Activated naive CD4-positive, alpha-beta T cell treated with Interleukin-2 at 50 U/mL for 16 hours (primary cell): ENCODE measurements at regions not wholly inside any gene's neighbourhood (a gene's known extent, or its start where the extent isn't known, plus 50 kb on each side); places are given as distances from the start of the nearest gene placed in this dataset.
A peak's percentile ranks its signal among the peaks of the same experiment; 100 is the strongest.
"Not testable (repeated sequence)": the region's sequence is repeated elsewhere in the genome, so short reads cannot be mapped to it uniquely, and the experiment has no call there.

Experiments used
- DNase-seq: peaks from one replicate; pipeline ENCODE4 v3.0.0-alpha.2; 2020

DNA sequence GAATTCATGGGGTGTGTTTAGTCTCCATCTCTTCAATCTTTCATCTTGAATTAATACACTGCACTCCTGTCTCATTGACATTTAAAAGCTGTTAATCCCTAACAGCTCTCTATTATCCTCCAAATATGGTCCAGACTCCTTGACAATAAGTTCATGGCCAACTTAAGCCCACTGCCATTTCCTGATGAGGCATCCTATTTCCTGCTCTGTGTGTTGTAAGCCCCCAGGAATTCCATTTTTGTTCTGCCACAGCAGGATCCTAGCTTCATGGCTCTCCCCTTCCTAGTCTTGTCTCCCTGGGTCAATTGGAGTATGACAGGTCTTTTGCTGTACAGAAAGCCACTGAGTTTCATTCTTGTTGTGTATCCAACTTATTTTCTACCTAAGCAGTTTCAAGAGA, 218.8 kb downstream of the OTUD1 start:
- DNase-seq, result no peak

DNA sequence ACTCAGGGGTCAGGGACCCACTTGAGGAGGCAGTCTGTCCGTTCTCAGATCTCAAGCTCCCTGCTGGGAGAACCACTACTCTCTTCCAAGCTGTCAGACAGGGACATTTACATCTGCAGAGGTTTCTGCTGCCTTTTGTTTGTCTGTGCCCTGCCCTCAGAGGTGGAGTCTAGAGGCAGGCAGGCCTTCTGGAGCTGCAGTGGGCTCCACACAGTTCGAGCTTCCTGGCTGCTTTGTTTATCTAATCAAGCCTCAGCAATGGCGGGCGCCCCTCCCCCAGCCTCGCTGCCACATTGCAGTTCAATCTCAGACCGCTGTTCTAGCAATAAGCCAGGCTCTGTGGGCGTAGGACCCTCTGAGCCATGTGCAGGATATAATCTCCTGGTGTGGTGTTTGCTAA, 233.0 kb downstream of the OTUD1 start:
- not testable (repeated sequence) for DNase-seq

DNA sequence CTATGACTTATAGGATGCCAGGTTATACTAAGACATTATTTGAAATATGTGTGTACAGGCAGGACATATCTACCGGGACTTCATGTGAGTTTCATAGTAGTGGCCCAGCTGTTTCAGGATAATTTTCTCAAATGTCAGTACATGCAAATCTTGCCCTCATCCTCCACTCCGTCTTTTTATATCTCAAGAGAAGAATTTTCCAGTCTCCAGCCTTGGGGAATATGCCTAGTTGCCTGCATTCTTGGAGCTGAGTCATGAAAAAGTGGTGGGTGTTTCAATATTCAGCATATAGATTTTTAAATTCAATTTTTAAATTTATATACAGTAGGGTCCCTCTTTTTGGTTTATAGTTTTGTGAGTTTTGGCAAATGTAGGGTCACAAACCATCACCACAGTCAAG, 236.7 kb downstream of the OTUD1 start:
- DNase-seq, result no peak

DNA sequence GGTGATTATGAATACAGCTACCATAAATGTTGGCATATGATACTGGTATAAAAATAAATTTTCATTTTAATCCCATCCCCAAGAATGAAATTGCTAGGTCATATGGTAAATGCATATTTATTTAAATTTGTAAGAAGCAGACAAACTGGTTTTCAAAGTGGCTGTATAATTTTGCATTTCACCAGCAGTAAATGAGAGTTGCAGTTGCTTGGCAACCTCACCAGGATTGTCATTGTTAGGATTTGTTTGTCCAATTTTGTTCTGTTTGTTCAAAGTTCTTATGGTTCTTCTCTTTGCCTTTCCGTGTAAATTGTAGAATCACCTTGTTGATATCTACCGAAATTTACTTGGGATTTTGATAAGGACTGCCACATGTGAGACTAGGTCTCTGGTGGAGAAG, 237.4 kb downstream of the OTUD1 start:
- no peak for DNase-seq

DNA sequence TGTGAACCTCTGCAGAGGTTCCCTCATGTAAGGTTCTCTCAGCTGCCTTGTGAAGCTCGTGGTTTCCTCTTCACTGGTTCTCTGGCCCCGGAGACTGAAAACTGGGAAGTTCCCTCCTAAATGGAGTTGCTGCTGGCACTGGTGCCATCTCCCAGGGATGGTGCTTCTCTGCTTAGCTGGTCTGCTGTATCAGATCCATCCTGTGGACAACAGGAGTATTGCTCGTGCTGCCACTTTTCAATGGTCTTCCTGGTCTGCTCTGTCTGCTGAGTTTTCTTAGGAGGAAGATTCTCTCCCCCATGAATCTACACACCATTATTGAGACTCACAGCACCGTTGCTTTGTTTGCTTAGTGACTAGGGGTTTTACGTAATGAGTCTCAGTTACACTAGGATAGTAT, 247.8 kb downstream of the OTUD1 start:
- DNase-seq, result no peak

DNA sequence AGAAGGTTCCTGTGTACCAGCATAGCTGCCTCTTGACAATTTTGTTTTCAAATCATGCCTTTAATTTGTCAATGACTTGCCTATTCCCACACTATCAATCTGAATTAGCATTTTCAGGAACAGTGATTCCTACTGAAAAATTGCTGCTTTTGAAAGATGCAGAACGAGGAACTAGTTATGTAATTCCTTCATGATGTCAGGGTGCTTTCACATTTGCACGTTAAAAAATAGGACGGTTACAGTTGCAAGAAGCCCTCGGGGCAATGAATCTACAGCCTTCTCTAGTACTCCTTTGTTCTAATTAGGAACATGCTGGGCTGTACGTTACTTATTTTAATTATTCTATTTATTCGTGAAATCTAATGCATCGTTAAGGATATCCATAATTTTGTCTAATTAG, 253.9 kb downstream of the OTUD1 start:
- DNase-seq, result no peak

DNA sequence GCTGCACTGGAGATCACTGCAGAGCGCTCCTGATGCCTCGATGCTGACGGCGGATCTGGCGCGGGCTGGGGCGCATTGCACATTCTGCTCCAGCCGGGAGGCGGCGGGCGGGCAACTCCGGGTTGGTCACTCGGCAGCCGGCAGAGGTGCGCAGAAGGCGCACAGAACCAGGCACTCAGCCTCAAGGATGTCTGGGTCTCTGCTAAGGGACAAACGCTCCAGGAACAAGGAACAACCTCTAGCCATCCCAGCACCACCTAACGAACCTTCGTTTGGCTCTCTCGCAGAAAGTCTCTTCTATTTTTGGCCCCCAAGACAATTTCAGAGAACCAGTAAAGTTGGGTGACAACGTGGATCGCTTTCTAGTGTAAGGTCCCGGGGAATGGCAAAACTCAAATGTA, 254.6 kb downstream of the OTUD1 start:
- no peak for DNase-seq

DNA sequence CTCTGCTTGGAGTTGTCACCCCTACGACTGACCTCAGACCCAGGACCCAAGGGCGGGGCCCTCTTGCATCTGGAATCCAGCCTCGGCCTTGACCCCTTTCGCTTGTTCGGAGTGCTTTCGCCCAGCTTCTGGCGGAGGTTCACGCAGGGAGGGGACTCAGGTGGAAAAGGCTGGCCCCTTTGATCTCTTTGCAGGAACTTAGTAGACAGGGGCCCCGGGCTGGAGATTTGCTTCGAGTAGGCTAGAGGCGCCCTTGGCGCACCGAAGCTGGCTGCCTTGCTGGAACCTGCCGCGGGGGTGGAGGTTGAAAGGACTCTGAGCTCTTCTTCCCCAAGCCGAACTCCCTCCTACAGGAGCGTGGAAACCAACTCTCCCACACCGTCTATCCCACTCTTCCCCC, 255.1 kb downstream of the OTUD1 start:
- no peak for DNase-seq

DNA sequence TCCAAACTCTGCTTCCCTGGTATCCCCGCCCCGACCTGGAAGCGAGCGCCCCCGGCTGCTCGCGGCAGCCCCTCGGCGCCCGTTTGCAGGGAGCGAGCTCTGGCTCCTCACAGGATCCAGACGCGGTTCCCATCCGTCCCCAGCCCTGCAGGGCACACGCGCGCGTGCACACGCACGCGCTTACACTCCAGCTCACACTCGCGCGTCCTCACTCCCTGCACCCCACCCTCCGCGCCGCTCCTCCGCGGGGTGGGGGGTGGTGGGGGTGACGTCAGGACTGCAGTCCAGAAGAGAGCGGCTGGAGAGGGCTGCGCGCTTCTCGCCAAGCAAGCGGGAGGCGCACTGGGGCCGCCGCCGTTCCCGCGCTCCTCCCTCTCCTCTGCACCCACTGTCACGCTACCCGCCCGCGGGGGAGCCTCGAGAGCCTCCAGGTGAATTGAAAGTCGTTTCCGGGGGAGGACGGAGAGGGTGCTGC, 255.6 kb downstream of the OTUD1 start:
- DNase-seq, result no peak

DNA sequence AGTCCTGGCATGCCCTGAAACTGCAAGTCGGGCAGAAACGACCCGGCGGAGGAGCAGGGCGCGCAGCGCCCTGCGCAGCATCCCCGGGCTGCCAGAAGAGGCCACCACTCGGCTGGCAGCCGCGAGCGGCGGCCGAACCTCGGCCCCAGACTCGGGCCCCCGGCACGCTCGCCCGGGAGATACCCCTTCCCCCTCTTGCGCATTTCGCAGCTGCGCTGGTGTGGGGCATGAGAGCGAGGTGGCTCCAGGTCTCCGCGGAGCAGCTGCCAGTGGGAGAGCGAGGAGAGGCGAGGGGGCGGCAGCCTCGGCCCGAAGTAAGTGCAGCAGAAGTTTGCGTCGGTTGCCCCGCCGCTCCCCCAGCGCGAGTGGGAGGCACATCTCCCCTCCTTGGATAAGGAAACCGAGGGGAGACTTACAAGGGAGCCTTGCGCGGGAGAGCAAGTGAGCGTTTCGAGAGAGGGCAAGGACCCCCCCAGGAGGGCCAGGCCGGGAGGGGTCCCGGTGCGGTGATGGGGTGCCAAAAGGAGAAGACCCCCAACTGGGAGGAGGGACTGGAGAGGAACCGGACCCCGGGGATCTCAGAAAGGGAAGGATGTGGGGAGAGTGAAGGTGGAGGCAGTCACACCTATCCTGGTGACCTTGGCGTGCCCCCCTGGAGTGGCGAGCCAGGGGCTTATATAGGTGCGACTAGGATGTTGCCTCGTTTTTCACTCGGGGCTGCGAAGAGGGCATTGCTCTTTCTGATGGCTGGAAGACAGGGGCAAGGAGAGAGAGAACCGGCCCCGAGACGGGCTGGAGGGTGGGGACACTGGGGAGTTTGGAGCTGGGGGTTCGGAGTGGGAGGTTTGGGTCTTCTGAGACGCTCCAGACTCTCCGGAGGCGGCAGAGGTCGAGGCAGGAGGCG, 256.3 kb downstream of the OTUD1 start:
- no peak for DNase-seq

DNA sequence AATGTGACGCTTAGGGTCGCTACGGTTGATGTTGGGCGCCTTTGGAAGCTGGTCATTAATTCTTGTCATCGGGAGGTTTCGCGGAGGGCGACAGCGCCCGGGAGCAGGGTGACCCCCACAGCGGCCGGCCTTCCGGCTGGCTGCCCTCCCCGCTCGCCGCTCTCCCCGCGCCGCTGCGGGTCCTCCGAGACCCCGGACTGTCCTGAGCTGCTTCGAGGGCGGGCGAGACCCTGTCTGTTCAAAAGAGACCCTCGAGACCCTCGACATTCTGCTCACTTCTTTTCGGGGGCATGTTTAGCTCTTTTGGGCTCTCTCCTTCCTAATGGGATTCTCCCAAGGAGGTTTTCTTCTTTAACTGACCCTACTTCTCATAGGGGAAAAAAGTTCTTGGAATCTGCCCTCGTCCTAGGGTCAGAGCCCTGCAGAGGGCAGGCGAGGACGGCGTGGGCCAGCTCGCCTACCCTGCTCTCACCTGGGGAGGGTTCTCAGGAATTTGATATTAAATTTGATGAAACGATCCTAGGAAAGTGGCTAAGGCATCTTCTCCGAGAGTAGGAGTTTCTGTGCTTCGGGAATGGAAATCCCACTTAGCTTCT, 257.0 kb downstream of the OTUD1 start:
- no peak for DNase-seq

DNA sequence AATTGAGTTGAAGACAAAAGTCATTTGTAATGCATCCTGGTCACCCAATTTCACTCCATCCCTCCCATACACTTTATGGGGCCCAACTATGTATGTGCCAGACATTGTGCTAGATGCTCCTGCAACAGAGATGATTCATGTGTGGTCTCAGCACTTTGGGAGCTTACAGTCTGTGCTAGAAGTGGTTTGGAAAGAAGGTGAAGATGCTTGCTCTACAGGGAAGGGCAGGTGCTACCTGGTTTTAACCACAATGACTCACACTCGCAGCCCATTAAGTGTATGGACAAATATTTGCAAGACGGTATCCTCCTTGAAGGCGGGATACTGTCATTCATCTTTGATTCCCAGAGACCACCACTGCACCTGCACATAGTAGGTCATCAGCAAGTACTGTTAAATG, 257.6 kb downstream of the OTUD1 start:
- DNase-seq, result no peak

DNA sequence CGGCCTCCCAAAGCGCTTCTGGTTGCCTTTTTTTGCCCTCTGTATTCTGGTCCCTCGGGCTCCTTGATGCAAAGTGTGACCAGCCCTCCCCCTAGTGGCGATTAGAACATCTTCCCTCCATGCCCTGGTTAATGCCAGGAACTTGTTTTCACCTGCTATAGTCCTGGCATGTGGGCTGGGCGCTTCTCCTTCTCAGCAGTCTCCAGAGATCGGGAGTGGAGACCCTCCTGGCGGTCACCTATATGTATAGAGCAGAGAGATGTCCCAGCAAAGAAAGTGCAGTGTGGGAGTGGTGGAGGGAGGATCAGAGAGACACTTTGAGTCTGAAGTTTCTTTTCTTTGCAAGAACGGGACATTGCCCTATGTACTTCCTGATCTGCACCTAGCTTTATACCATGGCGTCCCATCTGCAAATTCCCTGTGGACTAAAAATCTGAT, 264.1 kb downstream of the OTUD1 start:
- peak; percentile 39 for DNase-seq

DNA sequence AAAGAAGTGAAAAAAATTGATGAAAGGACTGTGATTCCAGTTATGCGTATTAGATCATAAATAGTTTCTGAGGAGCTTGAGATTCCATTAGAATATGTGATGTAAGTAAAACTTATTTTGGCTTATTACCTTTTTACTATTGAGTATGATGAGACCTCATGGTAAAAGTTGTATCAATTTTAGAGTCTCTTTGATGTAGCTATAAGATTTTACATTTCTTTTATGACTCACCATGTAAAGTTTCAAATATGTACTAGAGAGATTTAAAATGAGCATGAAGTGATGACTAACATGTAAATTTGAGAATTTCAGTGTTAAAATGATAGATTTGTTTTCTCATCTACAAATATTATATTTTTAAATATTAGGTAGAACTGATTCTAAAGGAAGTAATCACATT, 276.5 kb downstream of the OTUD1 start:
- DNase-seq, result no peak

DNA sequence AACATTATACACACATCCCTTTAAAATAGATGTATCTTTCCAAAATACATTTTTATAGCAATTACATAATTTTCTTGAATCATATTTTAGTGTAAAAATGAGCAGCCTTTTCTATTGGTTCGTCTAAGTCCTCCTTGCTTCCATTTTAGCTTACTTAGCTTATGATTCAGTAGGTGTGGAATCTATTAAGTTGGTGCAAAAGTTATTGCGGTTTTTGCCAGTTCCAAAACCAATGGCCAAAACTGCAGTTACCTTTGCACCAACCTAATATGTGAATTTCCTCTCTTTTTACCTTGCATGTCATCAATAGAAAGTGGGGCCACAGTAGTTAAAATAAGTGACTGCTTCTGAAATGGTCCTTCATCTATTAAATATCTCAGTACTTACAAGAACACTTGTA, 279.0 kb downstream of the OTUD1 start:
- no peak for DNase-seq

DNA sequence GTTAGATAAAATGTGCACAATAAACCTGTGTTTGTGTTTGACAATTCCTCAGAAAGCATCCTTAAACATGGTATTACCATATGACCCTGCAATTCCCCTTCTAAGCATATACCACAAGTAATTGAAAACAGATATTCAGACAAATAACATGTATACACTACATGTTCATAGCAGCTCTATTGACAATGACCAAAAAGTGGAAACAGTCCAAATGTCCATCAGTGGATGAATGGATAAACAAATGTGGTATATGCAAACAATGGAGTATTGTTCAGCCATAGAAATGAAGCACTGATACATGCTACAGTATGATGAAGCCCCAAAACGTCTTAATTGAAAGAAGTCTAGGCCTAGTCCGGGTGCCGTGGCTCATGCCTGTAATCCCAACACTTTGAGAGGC, 280.1 kb downstream of the OTUD1 start:
- DNase-seq, result no peak

DNA sequence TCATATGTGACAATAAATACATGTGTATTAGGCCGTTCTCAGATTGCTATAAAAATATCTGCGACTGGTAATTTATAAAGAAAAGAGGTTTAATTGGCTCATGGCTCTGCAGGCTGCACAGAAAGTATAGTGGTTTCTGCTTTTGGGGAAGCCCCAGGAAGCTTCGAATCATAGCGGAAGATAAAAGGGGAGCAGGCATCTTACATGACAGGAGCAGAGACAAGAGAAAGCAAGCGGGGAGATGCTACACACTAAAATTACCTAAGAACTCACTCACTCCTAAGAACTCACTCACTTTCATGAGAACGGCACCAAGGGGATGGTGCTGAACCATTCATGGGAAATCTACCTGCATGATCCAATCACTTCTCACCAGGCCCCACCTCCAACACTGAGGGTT, 284.9 kb downstream of the OTUD1 start:
- DNase-seq, result no peak

DNA sequence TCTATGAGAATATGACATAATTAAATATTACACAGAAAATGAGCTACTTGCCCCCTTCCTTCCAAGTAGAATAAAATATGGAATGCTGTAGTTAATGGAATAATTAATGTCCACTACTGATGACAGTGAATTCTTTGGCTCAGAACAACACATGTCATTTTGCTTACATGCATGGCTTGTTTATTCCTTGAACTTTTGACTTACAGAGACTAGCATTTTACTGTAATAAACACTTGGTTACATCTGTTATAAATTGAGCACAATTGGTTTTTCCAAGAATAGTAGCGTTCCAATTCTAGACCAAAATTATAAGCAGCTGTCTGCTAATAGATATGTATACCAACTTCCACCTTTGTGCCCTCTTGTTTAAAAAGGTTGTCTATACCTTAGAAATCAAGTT, 286.7 kb downstream of the OTUD1 start:
- DNase-seq, result no peak

DNA sequence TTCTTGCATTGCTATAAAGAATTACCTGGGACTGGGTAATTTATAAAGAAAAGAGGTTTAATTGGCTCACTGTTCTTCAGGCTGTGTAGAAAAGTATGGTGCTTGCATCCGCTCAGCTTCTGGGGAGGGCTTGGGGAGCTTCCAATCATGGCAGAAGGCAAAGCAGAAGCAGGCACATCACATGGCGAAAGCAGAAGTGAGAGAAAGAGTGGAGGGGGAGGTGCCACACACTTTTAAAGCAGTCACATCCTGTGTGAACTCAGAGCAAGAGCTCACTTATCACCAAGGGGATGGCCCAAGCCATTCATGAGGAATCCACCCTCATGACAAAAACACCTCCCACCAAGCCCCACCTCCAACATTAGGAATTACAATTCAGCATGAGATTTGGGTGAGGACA, 303.5 kb downstream of the OTUD1 start:
- DNase-seq, result no peak

DNA sequence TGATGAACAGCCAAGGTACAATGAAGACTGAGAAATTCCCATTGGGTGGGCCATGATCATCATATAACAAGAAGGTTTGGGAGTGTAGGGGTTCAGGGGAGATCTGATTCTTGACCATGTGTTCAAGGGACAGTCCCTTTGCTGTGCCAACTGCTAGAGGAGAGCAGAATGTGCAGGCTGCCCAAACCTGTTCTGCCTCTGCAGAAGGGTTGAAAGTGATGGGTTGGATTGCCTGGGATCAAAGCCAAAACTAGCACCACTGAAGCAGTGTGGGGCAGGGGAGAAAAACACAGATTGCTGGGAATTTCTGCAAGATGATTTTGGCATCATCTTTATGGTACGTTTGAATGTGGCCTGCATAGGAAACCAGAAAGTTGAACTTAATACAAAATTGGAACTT, 303.9 kb downstream of the OTUD1 start:
- no peak for DNase-seq

DNA sequence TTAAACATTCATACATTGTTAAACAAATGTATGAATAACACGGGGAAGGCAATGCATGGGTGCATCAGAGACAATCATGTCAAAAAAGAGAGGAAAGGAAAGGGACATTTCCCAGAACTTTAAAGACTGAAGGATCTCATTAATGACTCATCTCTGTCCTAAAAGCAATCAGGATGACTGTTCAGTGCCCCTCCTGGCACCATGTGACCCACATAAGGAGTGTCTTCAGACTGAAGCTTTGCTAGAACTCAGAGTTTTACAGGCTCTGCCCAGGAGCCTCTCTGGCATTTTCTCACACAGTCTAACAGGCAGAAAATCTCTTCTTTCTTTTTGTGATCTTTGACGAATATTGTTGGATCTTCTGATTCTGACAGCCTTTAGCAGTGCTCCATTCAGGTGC, 315.3 kb downstream of the OTUD1 start:
- DNase-seq, result no peak

DNA sequence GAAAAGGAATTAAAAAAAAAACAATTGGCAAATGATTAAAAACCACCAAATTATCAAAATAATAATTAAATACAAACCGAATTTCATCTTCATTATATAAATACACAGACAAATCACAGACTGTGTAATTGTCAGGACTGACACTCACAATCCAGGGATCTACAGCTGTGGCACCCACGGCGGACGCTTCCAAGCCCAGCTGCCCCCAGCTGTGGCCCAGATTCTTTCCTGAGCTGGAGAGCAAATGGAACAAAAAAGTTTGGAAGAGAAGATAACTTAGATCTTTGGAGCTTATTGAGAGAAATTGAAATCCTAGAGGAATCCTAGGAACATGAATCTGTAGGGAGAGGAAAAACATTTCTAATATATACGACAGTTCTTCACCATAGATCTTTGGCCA, 316.1 kb downstream of the OTUD1 start:
- no peak for DNase-seq

DNA sequence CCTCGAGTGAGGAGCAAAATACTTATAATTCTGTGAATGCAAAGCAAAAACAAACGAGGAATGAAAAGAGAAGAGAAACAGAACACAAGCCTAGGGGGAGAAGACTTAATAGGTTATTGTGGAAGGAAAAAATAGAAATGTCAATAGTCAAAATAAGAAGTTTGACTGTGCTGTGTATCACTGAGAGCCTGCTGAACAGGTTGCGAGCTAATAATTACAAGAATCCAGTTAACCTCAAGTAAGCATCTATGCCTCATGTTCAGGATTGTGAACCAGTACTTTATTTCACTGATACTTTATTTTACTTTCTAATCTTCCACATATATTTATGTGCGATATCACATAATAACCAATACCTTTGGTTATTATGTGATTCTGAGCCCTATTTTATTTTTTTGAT, 316.7 kb downstream of the OTUD1 start:
- DNase-seq, result no peak

DNA sequence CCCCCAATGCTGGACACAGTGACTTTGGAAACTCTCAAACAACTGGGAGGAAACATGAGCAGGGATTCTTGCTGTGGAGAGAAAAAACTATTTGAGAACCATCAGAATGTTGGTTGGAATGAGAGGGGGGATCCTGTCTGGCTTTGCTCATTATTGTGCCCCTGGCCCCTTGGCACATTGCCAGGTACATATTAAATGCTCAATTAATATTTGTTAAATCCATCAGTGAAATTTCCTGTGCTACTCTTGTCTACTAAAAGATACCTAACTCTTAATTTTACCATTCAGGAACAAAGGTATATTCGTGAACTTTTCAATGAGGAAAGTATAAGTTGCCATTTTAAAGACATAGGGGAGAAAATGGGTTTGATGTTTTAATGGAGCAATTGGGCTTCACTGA, 329.4 kb downstream of the OTUD1 start:
- DNase-seq, result no peak

DNA sequence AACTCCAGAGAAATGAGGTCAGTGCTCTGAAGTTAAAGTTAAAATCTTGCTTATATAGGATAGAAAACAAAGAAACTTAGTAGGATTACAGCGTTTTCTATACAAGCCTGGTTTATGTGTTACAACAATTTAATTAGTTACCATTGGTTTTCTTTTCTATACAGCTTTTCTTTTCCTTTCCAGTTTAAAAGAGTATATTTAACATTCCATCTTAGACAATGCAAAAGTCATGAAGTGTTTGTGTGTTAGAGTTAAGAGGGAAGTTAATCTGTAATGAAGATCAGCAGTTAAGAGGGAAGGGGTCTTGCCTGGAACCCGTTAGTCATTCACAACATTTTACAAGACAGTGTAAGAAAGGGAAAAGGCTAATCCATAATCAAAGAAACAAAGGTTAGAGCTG, 338.3 kb downstream of the OTUD1 start:
- no peak for DNase-seq
